ENCODE measurements at regions not wholly inside any gene's neighbourhood (a gene's known extent, or its start where the extent isn't known, plus 50 kb on each side); places are given as distances from the start of the nearest gene placed in this dataset.

DNA sequence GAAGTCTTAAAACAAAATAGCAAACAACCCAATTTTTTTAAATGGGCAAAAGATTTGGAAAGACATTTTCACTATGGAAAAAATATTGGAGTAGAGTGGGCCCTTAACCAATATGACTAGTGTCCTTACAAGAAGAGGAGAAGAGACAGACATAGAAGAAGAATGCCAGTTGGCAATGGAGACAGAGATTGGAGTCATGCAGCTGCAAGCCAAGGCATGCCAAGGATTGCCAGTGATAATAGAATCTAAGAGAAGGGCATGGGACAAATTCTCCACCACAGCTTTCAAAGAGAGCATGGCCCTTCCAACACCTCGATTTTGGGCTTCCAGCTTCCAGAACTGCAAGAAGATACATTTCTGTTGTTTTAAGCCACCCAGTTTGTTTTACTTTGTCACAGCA, 92.7 kb downstream of the RGS2 start (continued):
- TF ChIP-seq, protein P1, sequence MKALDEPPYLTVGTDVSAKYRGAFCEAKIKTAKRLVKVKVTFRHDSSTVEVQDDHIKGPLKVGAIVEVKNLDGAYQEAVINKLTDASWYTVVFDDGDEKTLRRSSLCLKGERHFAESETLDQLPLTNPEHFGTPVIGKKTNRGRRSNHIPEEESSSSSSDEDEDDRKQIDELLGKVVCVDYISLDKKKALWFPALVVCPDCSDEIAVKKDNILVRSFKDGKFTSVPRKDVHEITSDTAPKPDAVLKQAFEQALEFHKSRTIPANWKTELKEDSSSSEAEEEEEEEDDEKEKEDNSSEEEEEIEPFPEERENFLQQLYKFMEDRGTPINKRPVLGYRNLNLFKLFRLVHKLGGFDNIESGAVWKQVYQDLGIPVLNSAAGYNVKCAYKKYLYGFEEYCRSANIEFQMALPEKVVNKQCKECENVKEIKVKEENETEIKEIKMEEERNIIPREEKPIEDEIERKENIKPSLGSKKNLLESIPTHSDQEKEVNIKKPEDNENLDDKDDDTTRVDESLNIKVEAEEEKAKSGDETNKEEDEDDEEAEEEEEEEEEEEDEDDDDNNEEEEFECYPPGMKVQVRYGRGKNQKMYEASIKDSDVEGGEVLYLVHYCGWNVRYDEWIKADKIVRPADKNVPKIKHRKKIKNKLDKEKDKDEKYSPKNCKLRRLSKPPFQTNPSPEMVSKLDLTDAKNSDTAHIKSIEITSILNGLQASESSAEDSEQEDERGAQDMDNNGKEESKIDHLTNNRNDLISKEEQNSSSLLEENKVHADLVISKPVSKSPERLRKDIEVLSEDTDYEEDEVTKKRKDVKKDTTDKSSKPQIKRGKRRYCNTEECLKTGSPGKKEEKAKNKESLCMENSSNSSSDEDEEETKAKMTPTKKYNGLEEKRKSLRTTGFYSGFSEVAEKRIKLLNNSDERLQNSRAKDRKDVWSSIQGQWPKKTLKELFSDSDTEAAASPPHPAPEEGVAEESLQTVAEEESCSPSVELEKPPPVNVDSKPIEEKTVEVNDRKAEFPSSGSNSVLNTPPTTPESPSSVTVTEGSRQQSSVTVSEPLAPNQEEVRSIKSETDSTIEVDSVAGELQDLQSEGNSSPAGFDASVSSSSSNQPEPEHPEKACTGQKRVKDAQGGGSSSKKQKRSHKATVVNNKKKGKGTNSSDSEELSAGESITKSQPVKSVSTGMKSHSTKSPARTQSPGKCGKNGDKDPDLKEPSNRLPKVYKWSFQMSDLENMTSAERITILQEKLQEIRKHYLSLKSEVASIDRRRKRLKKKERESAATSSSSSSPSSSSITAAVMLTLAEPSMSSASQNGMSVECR (CRISPR knock-in tag; IDR thresholded peaks at IDR 0.05; ENCODE audit: borderline replicate concordance), result no peak
- no peak for TF ChIP-seq NFYB (CRISPR knock-in tag; conservative IDR thresholded peaks at IDR 0.05; ENCODE audit: low read depth)
- TF ChIP-seq ZNF232 (CRISPR knock-in tag; IDR thresholded peaks at IDR 0.05), result no peak
- TF ChIP-seq NFE2L1 (CRISPR knock-in tag; IDR thresholded peaks at IDR 0.05), result no peak
- TF ChIP-seq GTF2I (CRISPR knock-in tag; conservative IDR thresholded peaks at IDR 0.05), result no peak
- no peak for TF ChIP-seq OVOL2 (CRISPR knock-in tag; IDR thresholded peaks at IDR 0.05; ENCODE audit: borderline replicate concordance)
- no peak for TF ChIP-seq ZNF532 (CRISPR knock-in tag; IDR thresholded peaks at IDR 0.05; ENCODE audit: borderline replicate concordance)
- no peak for TF ChIP-seq IRF2 (CRISPR knock-in tag; IDR thresholded peaks at IDR 0.05; ENCODE audit: borderline replicate concordance, low read depth)

GRCh38 chr1:192903142-192903541, 94.3 kb downstream of the RGS2 start:
- no peak for DNase-seq (ENCODE audit: low spot score)
- TF ChIP-seq RELA (CRISPR knock-in tag; IDR thresholded peaks at IDR 0.05; ENCODE audit: borderline replicate concordance), result no peak
- TF ChIP-seq, protein P2, sequence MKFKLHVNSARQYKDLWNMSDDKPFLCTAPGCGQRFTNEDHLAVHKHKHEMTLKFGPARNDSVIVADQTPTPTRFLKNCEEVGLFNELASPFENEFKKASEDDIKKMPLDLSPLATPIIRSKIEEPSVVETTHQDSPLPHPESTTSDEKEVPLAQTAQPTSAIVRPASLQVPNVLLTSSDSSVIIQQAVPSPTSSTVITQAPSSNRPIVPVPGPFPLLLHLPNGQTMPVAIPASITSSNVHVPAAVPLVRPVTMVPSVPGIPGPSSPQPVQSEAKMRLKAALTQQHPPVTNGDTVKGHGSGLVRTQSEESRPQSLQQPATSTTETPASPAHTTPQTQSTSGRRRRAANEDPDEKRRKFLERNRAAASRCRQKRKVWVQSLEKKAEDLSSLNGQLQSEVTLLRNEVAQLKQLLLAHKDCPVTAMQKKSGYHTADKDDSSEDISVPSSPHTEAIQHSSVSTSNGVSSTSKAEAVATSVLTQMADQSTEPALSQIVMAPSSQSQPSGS (CRISPR knock-in tag; IDR thresholded peaks at IDR 0.05; ENCODE audit: borderline replicate concordance, low read depth), result no peak
- no peak for TF ChIP-seq ZNF219 (CRISPR knock-in tag; IDR thresholded peaks at IDR 0.05; ENCODE audit: borderline replicate concordance)
- TF ChIP-seq, protein P3, sequence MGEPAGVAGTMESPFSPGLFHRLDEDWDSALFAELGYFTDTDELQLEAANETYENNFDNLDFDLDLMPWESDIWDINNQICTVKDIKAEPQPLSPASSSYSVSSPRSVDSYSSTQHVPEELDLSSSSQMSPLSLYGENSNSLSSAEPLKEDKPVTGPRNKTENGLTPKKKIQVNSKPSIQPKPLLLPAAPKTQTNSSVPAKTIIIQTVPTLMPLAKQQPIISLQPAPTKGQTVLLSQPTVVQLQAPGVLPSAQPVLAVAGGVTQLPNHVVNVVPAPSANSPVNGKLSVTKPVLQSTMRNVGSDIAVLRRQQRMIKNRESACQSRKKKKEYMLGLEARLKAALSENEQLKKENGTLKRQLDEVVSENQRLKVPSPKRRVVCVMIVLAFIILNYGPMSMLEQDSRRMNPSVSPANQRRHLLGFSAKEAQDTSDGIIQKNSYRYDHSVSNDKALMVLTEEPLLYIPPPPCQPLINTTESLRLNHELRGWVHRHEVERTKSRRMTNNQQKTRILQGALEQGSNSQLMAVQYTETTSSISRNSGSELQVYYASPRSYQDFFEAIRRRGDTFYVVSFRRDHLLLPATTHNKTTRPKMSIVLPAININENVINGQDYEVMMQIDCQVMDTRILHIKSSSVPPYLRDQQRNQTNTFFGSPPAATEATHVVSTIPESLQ (CRISPR knock-in tag; IDR thresholded peaks at IDR 0.05), result no peak
- TF ChIP-seq USF2 (CRISPR knock-in tag; IDR thresholded peaks at IDR 0.05), result no peak
- no peaks in the 10 kb centered on the region for H3K27me3 Mint-ChIP-seq (ENCODE audit: low read depth)
- no peaks in the 10 kb centered on the region for H3K9me3 Mint-ChIP-seq
- H3K4me1 Mint-ChIP-seq, result no peaks in the 10 kb centered on the region
- ChIA-PET POLR2A (no interaction called here), CTCF (no interaction called here)
- no peaks in the 10 kb centered on the region for H3K36me3 Mint-ChIP-seq
- no peak overlapping the region for H3K4me3 Mint-ChIP-seq
- ATAC-seq, result no peak
- H3K27ac Mint-ChIP-seq, result no peak overlapping the region

Data from WTC11 (cell line).